Medulla oblongata (tissue), 1 donor: ENCODE measurements at regions not wholly inside any gene's neighbourhood (a gene's known extent, or its start where the extent isn't known, plus 50 kb on each side); places are given as distances from the start of the nearest gene placed in this dataset.
"Not testable (repeated sequence)": the region's sequence is repeated elsewhere in the genome, so short reads cannot be mapped to it uniquely, and the experiment has no call there.

Experiments used
- DNase-seq: peaks from one replicate; pipeline ENCODE4 v3.0.0-alpha.2; 2015; ENCODE audit errors: extremely low spot score

GRCh38 chr2:87639801-87640440, 108.0 kb upstream of the PLGLB2 start:
- DNase-seq: not testable (repeated sequence)

GRCh38 chr2:87640961-87641563, 106.8 kb upstream of the PLGLB2 start:
- DNase-seq: not testable (repeated sequence)

- DNase-seq: not testable (repeated sequence)
These were observed 104.7 kb upstream of the PLGLB2 start for GRCh38 chr2:87643165-87643564.

DNA sequence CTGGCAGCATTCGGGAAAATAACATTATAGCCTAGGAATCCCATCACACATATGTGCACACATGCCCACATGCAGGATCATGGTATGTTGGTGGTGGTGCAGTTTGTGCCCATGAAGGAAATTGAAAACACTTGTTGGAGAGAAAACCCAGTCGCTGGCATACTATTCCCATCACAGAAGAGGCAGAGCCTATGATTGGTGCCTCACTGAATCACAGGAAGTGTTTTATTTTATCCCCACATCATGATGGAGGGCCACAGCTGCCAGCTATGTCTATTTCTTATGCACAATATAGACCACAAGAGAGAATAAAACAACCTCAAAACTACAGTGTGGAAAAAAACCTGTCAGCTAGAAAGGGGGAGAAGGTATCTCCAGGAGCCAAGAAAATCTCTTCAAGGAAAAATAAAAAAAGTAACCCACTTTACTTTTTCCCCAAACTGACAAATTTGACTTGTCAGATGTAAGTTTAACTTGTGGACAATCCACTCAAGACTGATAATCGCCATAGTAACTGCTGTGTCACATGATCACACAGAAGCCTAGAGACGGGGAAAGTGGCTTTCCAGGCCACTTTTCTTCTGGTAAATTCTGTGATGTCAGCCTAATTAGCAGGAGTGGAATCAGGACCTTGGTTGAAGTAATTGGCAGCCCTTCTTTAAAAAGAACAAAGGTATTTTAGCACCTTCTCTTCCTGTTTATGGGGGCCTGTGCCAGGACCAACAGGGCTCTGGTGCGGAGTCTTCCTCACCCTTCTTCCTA, 100.0 kb upstream of the PLGLB2 start:
- not testable (repeated sequence) for DNase-seq

DNA sequence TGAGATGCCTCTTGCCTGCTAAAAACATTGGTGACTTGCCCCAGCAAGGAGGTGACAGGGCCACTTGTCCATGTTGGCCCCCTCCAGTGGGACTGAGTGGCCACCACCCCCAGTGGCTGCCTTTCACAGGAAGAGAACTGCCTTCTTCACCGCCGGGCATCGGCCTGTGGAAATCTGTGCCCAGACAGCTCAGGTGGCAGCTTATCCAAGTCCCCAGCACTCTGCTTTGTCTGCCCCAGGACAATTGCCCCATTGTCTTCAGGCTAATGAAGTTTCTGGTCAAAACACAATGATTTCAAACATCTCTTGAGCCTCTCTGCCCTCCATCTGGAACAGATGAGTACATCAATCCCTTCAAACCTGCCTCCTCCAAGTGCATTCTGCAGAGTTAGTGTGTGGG, 99.1 kb upstream of the PLGLB2 start:
- not testable (repeated sequence) for DNase-seq

DNA sequence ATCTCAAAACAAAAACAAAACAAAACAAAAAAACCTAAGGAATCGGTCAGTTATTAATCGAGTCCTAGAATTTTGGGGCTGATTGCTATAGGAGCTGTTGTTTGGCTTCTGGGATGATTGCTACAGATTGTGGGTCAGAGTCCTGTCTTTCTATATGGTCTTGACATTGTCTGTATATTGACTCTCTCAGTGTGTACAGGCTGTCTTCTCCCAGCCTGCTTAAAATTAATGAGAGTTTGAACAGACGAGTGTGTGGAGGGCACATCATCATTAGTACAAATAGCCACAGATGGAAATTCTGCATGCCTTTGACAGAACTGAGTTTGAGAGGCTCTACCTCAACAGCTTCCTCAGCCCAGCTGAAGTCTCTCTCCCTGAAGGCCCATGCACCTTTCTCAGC, 98.0 kb upstream of the PLGLB2 start:
- not testable (repeated sequence) for DNase-seq

GRCh38 chr2:87650837-87651236, 97.0 kb upstream of the PLGLB2 start:
- not testable (repeated sequence) for DNase-seq

DNA sequence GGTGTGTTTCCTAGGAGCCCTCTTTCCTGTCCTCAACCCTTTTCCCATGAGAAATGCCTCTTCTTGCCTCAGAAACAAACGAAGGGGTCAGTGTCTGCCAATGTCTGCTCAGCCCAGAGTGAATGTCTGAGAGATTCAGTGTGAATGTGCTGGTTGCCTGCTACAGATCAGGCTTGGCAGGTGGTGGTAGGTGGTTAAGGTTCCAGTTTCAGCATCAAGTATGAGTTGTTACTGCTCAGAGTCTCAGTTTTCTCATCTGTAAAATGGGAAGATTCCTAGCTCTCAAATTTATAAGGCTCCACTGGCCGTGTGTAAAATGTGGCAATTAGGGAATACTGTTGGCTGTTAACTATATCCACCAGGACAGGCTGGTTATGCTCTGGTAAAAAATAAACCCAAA, 96.3 kb upstream of the PLGLB2 start:
- DNase-seq: not testable (repeated sequence)

DNA sequence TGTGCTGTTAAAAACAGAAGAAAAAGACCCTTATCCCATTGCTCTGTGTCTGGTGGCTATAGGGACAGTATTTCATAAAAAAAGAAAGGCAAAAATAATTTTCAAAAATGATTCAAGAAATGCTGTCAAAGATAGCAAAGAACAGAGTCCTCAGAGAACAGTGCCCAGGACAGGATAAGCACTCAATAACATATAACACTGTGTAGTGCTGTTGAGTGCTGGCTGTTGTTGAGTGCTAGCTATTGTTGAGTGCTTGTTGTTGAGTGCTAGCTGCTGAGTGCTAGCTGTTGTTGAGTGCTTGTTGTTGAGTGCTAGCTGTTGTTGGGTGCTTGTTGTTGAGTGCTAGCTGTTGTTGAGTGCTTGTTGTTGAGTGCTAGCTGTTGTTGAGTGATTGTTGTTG, 94.5 kb upstream of the PLGLB2 start:
- DNase-seq: not testable (repeated sequence)

DNA sequence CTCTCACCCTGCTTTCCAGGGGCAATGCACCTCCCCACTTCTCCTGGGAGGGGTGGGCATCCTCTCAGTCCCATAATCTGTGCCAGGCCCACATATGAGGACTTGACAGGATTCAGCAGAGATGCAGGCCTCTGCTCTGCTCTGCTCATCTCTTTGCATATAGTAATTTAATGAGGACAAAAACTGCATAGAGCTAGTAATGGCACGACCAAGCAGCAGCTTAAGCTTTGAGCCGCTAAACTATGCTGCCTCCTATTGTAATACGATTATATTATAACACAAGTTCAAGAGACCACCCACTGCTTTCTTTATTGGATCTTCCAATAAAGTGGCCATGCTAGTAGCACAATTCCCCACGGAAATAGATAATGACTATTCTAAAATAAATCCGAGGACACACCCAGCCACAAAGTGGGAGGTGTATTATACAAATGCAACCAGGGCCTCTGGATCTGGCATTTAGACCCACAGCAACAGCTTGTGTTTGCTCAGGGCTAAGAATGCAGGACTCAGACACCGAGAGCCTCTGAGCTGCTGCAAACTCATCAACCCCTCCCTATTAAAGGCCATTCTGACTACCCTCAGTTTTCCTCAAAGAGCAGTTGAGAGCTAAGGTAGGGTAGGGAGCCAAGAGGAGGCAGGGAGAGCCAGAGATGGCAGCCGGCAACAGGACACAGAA, 93.6 kb upstream of the PLGLB2 start:
- not testable (repeated sequence) for DNase-seq

DNA sequence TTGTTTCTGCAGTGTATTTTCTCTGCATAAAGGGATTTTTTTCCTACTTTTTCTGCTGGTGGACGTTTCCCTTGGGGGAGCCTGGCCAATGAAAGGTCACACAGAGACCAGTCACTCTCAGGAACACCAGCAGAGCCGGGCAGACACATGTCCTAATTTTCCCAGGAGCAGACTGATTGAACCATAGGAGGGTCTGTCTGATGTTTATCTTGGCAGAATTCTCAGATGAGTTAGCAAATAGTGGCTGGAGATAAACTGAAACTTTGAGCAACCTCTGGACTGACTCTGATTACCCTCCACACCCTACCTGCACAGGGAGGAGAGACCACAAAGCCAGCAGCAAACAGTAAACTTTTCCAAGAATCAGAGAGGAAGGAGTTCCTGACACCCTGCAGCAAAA, 90.0 kb upstream of the PLGLB2 start:
- DNase-seq: not testable (repeated sequence)

- not testable (repeated sequence) for DNase-seq
These were observed 89.5 kb upstream of the PLGLB2 start for GRCh38 chr2:87658357-87658756.

DNA sequence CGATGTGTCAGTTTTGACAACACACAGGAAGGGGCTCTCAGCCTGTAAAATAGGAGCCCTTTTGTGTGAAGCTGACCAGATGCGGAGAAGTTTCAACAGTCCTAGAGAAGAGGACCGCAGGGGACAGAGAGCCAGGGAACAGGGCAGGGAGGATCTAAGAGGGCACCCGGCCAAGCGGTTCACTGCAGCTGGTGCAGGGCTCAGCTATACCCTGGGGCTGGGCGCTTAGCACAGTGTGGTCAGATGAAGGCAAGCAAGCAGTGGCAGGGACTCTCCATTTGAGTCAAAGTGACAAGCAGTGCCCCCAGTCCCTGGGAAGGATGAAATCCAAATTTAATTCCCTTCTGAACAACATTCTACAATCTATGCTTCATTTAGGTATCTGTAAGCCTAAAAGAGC, 88.9 kb upstream of the PLGLB2 start:
- DNase-seq: not testable (repeated sequence)

- DNase-seq: not testable (repeated sequence)
These were observed 87.7 kb upstream of the PLGLB2 start for GRCh38 chr2:87660164-87660563.

DNA sequence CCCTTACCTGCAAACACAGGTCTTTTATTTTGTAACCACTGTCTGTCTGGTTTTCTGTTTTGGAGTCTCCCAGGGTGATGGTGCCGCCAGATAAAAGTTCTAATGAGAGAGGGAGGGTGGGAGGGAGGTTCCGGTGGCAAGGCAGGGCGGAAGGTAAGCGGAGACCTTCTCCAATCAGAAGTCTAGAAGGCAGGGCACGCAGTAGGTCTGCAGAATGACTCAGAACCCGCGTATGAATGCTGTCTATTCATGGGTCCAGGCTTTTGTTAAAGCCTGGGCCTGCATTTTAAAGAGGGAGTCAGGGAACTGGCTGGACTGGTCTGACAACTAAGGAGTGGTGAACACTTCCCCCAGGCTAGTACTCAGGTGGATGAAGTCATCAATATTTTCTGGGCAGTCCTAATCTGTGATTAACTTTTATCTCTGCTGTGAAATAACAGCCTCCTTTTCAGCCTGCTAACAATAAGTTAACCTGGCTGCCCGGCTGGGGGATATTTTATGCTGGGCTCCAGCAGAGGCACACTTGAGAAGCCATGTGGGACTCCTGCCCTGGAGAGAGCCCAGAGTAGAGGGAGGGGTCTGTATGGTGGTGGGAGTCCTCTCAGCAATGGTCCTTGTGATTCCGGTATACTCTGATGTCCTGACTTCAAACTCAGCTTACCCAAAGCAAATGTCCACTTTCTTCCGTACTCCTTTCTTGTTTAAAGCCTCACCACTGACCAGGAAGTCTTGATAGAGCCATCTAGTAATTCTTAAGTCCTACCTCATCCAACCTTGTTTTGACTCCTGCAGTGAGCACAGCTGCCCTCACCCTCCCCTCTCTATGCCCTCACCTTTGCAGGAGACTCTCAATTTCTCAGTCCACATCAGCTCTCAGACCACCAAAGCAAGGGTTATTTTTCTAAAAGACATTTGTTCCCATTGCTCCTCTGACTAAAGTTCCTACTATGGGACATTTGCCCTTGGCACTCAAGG, 85.3 kb upstream of the PLGLB2 start:
- DNase-seq: not testable (repeated sequence)

DNA sequence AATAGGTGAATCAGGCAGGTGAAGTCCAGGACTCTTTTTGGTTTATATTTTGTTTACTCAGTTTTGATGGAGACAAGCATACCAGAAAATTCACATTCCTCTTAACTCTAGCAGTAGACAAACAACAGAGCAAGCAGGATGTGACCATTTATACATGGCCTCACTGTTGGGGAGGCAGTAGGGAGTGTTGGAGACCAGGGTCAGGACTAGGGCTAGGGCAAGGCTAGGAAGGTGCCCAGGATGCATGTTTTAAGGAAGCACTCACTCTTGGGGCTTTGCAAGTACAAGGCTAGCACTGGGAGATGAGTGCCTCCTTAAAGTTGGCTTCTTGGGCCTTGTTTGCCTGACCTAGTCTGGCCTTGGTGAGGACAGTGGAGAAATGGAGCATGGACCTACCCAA, 84.5 kb upstream of the PLGLB2 start:
- not testable (repeated sequence) for DNase-seq

DNA sequence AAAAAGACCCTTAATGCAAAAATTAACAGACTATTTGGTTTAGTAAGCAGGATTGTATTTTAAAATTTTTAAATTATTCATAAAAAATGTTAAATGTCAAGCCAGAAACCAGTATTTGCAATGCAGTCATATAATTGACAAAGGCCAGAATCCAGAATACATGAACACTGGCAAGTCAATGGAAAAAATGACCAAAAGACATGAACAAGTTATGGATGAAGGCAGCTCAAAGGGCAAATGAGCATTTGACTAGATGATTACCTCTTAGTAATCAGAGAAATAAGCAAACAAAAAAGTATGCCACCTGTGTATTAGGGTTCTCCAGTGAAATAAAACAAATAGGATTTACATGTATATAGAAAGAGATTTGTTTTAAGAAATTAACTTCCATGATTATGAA, 80.9 kb upstream of the PLGLB2 start:
- DNase-seq: not testable (repeated sequence)

DNA sequence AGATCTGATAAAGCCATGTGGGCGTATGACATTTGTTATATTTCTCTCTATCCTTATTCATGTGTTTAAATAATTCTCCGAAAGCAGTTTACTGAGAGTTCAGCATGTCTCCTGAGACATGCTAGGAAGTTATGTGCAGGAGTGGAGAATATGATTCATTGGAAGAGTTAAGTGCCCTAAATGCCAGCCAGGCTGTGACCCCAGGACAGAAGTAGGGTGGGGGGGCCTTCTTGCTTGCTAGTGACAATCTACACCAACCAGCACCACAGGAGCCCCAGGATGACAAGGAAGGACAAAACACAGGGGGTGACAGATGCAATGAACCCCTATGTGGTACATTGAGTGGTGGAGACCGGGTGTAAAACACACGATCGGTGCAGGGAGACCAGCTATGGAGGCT, 79.5 kb upstream of the PLGLB2 start:
- DNase-seq: not testable (repeated sequence)

- not testable (repeated sequence) for DNase-seq
These were observed 78.2 kb upstream of the PLGLB2 start for GRCh38 chr2:87669633-87670231.

DNA sequence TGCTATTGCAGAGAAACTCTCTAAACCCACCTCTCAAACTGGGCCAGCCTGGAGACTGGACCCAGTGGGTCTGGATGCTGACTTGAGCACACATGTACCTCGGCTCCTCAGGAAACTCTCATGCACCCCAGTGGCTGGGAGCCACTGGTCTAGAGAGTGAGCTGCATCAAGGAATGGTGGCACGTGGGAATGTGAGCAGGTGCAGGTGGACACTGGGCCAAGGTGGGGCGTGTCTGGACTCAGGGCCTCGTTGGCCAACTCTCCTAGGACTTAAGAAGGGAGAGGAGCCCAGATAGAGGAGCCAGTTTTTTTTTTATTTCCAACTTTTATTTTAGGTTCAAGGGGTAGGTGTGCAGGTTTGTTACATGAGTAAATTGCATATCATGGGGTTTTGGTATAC, 75.5 kb upstream of the PLGLB2 start:
- not testable (repeated sequence) for DNase-seq

DNA sequence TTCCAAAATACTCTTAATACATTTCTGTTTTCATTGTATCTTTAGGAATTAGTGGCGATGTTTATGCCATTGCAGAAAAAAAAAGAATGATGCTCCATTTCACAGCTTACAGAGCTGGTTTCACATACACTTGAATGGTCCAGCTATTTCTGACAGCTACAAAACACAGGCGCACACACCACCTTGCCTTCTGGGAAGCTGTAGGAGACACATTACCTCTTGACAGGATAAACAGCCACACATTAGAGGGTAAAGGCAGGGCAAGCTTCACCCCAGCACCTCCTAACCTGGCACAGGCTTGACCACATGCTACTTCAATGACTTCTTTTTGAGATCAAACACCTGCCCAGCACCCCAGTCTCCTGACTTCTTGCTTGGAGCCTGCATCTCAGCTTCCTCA, 73.2 kb upstream of the PLGLB2 start:
- not testable (repeated sequence) for DNase-seq
